ENCODE measurements at regions not wholly inside any gene's neighbourhood (a gene's known extent, or its start where the extent isn't known, plus 50 kb on each side); places are given as distances from the start of the nearest gene placed in this dataset.

DNA sequence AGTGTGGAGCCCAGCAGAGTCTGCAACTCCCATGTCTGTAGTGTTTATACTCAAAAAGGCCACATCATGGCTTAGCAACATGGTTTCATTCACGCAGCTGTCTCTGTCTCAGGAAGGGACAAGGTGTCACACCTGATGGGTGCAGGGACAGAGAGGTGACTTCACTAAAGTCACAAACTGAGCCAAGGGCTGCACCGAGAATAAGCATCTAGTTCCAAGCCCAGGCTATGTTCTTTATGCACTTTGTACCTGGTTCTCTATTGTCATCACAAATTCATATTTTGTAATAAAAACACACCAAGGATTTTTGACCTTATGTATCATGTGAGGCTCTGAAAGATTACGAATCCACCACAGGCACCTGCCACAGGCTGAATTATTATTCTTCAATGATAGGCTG, 64.9 kb upstream of the STK32A start:
- TF ChIP-seq CTCF (IDR thresholded peaks at IDR 0.05) (no peak), POLR2A (IDR thresholded peaks at IDR 0.05) (no peak)
